Activated T-cell treated with anti-CD3 and anti-CD28 coated beads for 48 hours (primary cell): ENCODE measurements at regions not wholly inside any gene's neighbourhood (a gene's known extent, or its start where the extent isn't known, plus 50 kb on each side); places are given as distances from the start of the nearest gene placed in this dataset.
"Not testable (repeated sequence)": the region's sequence is repeated elsewhere in the genome, so short reads cannot be mapped to it uniquely, and the experiment has no call there.

ENCODE experiments used
- DNase-seq: peaks from one replicate; pipeline ENCODE4 v3.0.0-alpha.2; 2020; ENCODE audit warnings: low read depth

DNA sequence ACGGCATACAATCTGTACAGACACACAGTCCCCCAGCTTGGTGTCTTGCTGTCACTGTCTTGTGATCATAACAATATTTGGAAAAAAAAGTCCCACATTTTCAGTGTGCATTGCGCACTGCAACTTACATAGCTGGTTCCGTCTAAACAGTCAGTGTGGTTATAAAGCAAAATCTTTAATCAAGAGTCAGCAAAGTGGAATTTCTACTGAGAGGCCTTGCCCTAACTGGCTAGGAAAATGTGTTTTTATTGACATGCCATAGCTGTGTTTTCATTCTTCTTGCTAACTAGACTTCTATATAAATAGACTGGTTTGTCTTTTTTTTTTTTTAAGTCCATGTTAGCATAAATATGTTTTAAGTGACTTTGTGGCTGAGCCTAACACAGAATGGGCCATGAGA lies 174.8 kb downstream of the POLR2M start:
- no peak for DNase-seq

DNA sequence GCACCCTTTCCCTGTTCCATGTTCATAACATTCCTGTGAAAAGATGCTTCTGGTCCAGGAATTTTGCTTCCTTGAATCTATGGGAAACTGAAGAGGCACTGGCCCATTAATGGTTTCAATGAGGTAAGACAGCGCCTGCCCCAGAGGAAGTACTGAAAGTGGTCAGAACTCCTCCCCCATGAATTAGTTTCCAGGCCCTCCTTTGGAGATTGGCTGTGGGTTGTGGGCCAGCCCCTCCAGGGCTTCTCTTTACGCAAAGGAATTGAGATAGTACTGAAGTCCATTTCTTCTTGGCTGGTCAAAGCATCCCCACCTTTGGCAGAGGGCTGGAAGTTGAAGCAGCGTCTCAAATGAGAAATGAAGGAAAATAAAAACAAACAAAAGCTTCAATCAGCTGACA lies 175.5 kb downstream of the POLR2M start:
- no peak for DNase-seq

DNA sequence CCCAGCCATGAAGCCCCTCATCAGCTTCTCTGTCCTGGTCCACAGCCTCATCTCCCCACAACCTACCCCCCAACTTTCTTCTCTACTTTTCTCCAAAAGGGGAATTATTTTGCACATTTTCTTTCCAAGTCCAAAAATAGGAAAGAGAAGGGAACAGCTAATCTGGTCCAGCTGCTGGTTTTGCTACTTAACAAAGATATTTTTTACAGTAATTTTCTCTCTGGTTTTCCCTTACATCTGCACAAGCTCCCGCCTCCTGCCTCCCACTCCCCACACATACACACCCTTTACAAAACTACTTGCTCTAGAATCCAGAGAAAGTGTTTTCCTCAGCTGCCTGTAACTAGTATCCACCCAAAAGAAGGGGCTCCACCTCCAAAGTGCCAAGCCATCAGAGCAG lies 177.2 kb downstream of the POLR2M start:
- DNase-seq: no peak

DNA sequence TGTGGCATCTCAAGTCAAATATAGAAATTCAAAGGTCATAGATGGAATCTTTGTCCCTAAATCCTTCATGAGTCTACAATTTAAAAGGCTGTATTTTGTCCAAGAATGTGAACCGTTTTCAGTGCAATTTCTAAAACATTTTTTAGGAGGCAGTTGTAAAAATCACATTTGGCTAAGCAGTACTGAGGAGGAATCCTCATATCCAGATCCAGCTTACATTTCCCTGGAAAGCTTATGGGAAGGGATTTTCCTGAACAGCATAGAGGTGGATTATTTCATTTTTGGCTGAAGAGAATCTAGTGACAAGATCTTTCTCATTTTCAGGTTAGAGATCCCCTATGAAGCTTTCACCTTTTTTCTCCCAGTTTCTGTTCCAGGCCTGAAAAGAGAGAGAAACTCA lies 178.4 kb downstream of the POLR2M start:
- DNase-seq: no peak

DNA sequence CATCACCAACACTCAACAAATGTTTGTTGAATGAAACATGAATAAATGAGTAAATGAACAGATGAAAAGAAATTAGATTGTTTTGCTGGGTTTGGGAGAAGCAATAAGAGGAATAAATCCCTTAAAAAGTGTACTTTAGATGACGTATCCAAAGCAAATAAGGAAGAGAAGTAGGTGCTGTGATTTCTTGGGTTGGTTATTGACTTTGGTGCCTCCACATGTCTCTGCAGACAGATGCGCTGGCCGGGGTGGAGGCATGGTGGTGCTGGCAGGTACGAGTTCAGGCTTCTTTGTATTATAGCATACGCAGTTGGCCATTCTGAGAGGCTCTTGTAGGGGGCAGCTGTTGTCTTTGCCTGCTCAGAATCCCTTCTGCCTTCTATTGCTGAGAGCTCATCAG lies 178.9 kb downstream of the POLR2M start:
- no peak for DNase-seq

DNA sequence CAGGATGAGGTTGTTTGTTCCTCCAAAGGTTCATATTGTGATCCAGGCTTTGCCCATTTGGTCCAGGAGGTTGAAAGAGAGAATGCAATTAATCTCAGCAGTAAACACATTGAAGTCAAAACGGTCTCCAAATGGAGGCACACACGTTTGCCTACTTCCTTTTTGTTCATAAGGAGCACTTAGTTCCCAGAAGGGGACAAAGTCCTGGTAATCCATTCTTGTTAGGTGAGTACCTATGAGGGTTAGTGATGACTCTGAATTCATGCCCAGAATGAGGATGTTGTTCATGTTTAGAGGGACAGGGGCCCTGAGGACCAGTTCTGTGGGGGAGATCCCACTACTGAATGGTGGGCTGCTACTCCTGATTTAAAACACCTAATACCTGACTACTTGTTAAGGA lies 177.7 kb downstream of the ALDH1A2 start:
- DNase-seq: no peak

DNA sequence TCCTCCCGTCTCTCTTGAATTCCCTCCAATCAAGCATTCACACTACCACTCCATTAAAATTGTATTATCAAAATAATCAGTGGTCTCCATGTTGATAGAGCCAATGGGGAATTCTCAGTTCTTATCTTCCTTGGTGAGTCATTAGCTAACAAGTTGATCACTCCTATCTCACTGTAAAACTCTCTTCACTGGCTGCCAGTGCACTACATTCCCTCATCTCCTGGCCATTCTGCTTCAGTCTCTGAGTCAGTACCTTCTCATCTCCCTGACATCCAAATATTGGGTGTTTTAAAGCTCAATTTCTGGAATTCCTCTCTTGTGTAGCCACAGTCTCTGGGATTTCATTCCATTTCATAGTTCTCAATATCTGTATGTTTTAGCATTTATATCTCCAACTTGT lies 175.2 kb downstream of the ALDH1A2 start:
- no peak for DNase-seq

DNA sequence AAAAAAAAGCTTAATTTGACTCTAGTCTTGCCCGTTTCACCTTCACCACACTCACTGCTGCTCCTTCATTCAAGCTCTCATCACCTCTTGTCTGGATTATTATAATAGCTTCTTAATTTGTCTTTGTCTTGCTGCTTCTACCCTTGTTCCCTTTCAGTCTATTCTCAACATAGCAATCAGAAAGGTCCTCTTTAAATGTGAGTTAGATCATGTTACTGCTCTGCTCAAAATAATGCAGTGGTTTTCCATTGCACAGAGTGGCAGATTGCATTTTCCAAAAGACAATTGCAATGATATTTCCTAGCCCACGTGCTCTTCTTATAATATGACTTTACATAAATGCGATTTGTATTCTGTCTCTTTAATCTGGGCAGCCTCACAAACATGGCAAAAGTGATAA lies 174.6 kb downstream of the ALDH1A2 start:
- no peak for DNase-seq

DNA sequence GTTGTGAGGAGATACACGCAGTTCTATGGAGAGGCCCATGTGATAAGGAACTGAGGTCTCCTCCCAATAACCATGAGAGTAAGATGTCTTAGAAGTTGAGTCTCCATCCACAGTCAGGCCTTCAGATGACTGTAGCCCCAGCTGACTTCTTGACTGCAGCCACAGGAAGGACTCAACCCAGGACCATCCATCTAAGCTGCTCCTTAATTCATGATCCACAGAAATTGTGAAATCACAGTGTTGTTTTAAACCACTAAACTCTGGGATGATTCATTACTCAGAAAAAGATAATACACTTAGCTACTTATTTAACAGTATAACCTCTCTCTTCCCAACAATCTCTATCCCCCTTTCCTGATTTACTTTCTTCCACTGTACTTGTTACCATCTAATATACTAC lies 173.3 kb downstream of the ALDH1A2 start:
- DNase-seq: no peak

DNA sequence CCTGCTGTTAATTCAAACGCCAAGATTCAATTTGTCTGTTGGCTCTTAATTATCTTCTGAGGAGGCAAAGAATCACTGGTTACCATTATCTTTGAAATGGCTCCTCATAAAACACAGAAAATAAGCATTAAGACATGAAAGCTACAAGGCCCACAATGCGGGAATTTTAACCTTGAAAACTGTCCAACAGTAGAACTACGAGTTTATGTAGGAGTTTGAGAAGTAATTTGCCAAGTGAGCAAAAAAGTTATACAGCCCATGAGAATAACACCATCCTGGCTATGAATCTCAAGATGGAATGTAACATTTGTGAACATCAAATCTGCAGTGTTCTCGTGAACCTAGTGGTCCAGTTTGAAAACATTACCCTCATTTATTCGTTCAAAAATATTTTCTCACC lies 172.5 kb downstream of the ALDH1A2 start:
- DNase-seq: no peak

DNA sequence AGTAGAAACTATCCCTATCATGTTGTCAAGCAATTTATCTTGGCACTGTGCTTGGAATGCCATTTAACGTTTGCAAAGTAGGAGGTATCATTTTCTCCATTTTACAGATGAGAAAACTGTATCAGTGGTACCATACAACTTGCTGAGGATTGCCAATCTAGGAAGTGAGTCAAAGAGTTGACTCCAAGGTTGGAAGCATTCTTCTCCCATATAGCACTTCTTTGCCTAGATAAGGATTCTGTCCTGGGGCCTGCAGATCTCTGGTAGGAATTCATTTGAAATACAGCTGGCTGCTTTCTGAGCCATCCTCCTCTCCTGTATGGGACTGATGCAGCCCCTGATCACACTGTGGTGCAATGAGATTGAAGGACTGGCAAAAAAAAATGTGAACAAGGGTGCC lies 170.2 kb downstream of the ALDH1A2 start:
- DNase-seq: no peak

DNA sequence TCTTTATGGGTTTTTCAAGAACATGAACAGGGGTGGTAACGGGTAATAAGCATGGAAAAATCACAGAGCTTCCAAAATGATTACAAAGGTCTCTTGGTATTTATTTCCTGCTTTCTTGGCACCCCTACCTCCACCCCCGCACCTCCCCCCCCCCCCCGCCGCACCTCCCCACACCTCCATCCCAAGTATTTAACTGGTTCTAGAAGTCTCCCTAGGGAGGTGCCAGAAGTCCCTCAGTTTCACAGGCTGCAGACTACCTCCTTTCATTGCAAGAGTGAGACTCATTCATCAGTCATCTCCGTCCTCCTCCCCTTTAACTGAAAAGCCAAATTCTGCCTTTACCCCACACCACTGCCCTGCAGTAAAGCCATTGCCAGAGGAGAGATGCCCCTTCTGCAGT lies 169.4 kb downstream of the ALDH1A2 start:
- DNase-seq: no peak

DNA sequence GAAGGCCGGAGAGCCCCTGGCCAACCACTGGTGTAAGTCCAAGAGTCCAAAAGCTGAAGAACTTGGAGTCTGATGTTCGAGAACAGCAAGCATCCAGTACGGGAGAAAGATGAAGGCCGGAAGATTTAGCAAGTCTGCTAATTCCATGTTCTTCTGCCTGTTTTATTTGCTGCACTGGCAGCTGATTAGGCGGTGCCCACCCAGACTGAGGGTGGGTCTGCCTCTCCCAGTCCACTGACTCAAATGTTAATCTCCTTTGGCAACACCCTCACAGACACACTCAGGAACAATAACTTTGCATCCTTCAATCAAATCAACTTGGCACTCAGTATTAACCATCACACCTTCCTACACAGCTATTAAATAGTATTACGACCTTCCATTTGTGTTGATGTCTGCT lies 168.6 kb downstream of the ALDH1A2 start:
- not testable (repeated sequence) for DNase-seq

DNA sequence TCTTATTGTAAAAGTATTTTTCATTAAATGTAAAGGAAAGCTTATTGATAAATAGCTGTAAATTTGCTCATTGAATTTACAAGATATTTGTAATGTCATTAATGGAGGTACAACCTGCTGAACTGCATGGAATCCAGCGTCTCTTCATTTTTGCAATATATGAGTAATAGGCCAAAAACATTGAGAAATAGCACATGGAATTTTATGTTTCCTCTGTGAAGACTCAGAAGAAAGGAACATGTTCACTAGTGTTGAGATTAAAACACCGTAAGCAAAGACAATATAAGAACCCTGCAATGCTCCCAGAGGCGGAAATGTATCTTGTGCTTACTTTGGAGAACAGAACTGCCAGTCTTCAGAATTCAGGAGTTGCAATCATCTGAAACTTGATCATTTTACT lies 167.6 kb downstream of the ALDH1A2 start:
- no peak for DNase-seq

DNA sequence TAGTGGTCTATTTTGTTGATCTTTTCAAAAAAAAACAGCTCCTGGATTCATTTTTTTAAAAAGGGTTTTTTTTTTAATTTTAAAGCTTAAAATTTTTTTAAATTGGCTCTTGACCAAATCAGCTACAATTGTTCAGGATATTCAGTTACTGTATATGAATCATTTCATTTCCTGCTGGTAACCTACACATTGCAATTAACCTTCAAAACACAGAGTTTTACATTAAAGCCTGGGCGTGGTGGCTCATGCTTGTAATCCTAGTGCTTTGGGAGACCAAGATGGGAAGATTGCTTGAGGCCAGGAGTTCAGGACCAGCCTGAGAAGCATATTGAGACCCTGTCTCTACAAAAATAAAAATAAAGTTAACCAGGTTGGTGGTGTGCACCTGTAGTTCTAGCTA lies 163.4 kb downstream of the ALDH1A2 start:
- no peak for DNase-seq
